ENCODE measurements at regions not wholly inside any gene's neighbourhood (a gene's known extent, or its start where the extent isn't known, plus 50 kb on each side); places are given as distances from the start of the nearest gene placed in this dataset.

GRCh38 chr3:76378789-76379188, 593.4 kb upstream of the ZNF717 start:
- H2AFZ ChIP-seq (ENCODE audit: low read length): no peak overlapping the region
- H3K9me3 ChIP-seq (ENCODE audit: insufficient read depth, low read depth, low read length): no peaks in the 10 kb centered on the region
- no peak overlapping the region for H3K4me2 ChIP-seq (ENCODE audit: low read depth, low read length, poor library complexity, severe bottlenecking)
- H3K9ac ChIP-seq (ENCODE audit: low read depth, low read length, poor library complexity, severe bottlenecking): no peak overlapping the region
- no peaks in the 10 kb centered on the region for H4K20me1 ChIP-seq (ENCODE audit: insufficient read depth, low read length, poor library complexity, severe bottlenecking)
- no peak overlapping the region for H3K4me3 ChIP-seq (ENCODE audit: low read length, poor library complexity, severe bottlenecking)
- no peaks in the 10 kb centered on the region for H3K36me3 ChIP-seq (ENCODE audit: insufficient read depth, low read length)
- TF ChIP-seq, protein P1, sequence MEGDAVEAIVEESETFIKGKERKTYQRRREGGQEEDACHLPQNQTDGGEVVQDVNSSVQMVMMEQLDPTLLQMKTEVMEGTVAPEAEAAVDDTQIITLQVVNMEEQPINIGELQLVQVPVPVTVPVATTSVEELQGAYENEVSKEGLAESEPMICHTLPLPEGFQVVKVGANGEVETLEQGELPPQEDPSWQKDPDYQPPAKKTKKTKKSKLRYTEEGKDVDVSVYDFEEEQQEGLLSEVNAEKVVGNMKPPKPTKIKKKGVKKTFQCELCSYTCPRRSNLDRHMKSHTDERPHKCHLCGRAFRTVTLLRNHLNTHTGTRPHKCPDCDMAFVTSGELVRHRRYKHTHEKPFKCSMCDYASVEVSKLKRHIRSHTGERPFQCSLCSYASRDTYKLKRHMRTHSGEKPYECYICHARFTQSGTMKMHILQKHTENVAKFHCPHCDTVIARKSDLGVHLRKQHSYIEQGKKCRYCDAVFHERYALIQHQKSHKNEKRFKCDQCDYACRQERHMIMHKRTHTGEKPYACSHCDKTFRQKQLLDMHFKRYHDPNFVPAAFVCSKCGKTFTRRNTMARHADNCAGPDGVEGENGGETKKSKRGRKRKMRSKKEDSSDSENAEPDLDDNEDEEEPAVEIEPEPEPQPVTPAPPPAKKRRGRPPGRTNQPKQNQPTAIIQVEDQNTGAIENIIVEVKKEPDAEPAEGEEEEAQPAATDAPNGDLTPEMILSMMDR (conservative IDR thresholded peaks at IDR 0.05; ENCODE audit: low read length): no peak
- TF ChIP-seq EZH2phosphoT487 (IDR thresholded peaks at IDR 0.05; ENCODE audit: borderline replicate concordance): no peak
- H3F3A ChIP-seq (ENCODE audit: low read depth): no peaks in the 10 kb centered on the region
- no peaks in the 10 kb centered on the region for H3K9me2 ChIP-seq (replicated peaks; ENCODE audit: low read depth, low read length)
- no peaks in the 10 kb centered on the region for H3K27me3 ChIP-seq (ENCODE audit: insufficient read depth, low read length, poor library complexity, severe bottlenecking)
- no peaks in the 10 kb centered on the region for H3K79me2 ChIP-seq (ENCODE audit: insufficient read depth, low read length)
- H3K4me1 ChIP-seq (ENCODE audit: insufficient read depth, low read length, poor library complexity, severe bottlenecking): no peaks in the 10 kb centered on the region

DNA sequence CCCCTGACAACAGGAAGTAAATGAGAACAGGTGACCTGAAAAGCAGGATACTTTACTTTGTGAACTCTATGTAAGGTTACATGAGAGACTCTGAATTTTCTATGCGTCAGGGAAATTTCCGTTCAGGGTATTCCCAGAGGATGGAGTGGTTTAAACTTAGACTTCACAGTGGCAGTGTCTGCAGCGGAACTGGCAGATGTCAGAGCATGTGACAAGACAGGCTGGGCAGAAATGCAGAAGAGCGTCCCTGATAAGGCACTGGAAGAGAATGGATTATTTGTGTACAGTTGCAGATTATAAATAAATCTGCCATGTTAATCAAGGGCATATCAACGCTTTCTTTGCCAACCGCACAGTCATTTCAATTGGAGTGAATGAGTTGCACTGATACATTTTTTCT, 598.4 kb upstream of the ZNF717 start:
- Histone ChIP-seq H3K79me2 (ENCODE audit: insufficient read depth, low read length) (no peaks in the 10 kb centered on the region), H3K9me3 (ENCODE audit: insufficient read depth, low read depth, low read length) (no peaks in the 10 kb centered on the region), H3K9ac (ENCODE audit: low read depth, low read length, poor library complexity, severe bottlenecking) (no peak overlapping the region), H3K9me2 (replicated peaks; ENCODE audit: low read depth, low read length) (no peaks in the 10 kb centered on the region), H3K4me1 (ENCODE audit: insufficient read depth, low read length, poor library complexity, severe bottlenecking) (no peaks in the 10 kb centered on the region), H2AFZ (ENCODE audit: low read length) (no peak overlapping the region), H3K27me3 (ENCODE audit: insufficient read depth, low read length, poor library complexity, severe bottlenecking) (no peaks in the 10 kb centered on the region), H4K20me1 (ENCODE audit: insufficient read depth, low read length, poor library complexity, severe bottlenecking) (no peaks in the 10 kb centered on the region), H3F3A (ENCODE audit: low read depth) (no peaks in the 10 kb centered on the region), H3K4me2 (ENCODE audit: low read depth, low read length, poor library complexity, severe bottlenecking) (no peak overlapping the region), H3K4me3 (ENCODE audit: low read length, poor library complexity, severe bottlenecking) (no peak overlapping the region), H3K36me3 (ENCODE audit: insufficient read depth, low read length) (no peaks in the 10 kb centered on the region)
- TF ChIP-seq, protein P1 (conservative IDR thresholded peaks at IDR 0.05; ENCODE audit: low read length): no peak
- TF ChIP-seq EZH2phosphoT487 (IDR thresholded peaks at IDR 0.05; ENCODE audit: borderline replicate concordance): no peak

- Histone ChIP-seq H3K4me1 (ENCODE audit: insufficient read depth, low read length, poor library complexity, severe bottlenecking) (no peaks in the 10 kb centered on the region), H3F3A (ENCODE audit: low read depth) (no peaks in the 10 kb centered on the region), H3K9ac (ENCODE audit: low read depth, low read length, poor library complexity, severe bottlenecking) (no peak overlapping the region), H3K27me3 (ENCODE audit: insufficient read depth, low read length, poor library complexity, severe bottlenecking) (no peaks in the 10 kb centered on the region), H2AFZ (ENCODE audit: low read length) (no peak overlapping the region), H3K36me3 (ENCODE audit: insufficient read depth, low read length) (no peaks in the 10 kb centered on the region), H3K9me3 (ENCODE audit: insufficient read depth, low read depth, low read length) (no peaks in the 10 kb centered on the region), H4K20me1 (ENCODE audit: insufficient read depth, low read length, poor library complexity, severe bottlenecking) (no peaks in the 10 kb centered on the region), H3K79me2 (ENCODE audit: insufficient read depth, low read length) (no peaks in the 10 kb centered on the region), H3K9me2 (replicated peaks; ENCODE audit: low read depth, low read length) (no peaks in the 10 kb centered on the region), H3K4me2 (ENCODE audit: low read depth, low read length, poor library complexity, severe bottlenecking) (no peak overlapping the region), H3K4me3 (ENCODE audit: low read length, poor library complexity, severe bottlenecking) (no peak overlapping the region)
- TF ChIP-seq EZH2phosphoT487 (IDR thresholded peaks at IDR 0.05; ENCODE audit: borderline replicate concordance): no peak
- TF ChIP-seq, protein P1 (conservative IDR thresholded peaks at IDR 0.05; ENCODE audit: low read length): no peak
These were observed 601.7 kb upstream of the ZNF717 start for GRCh38 chr3:76387000-76387399.

Measured in Loucy (cell line).